ENCODE measurements at regions not wholly inside any gene's neighbourhood (a gene's known extent, or its start where the extent isn't known, plus 50 kb on each side); places are given as distances from the start of the nearest gene placed in this dataset.

DNA sequence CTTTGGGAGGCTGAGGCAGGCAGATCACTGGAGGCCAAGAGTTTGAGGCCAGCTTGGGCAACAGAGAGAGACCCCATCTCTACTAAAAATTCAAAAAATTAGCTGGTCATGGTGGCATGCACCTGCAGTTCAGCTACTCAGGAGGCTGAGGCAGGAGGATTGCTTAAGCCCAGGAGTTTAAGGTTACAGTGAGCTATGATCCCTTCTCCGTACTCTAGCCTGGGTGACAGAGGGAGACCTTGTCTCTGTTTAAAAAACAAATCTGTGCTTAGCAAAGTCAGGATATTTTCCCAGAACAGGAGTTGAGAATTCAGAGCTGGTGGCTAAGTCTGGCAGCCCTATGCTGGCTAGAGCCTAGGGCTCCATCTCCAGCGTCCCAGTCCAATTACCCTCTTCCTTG lies 142.9 kb upstream of the PZP start:
- no peak overlapping the region for H3K27ac ChIP-seq (ENCODE audit: control insufficient read depth, insufficient read depth)
- WGBS (ENCODE audit: insufficient coverage, insufficient replicate concordance, low lambda C conversion rate, missing lambda C conversion rate), result 88% methylated on average over 2 of the region's 2 CpGs
- intact Hi-C loops (cut with micrococcal nuclease; ENCODE audit: unreplicated experiment) (no loop called here), in situ Hi-C loops (cut with MboI) (no loop called here)
- CTCF ChIA-PET, result interaction anchor here (1.1 to 2.0 kb wide), 3 partner anchors 21 to 694 kb away, joined by 4 to 6 read pairs (median 4); no protein-coding TSS in a partner anchor
- RAD21 ChIA-PET (ENCODE audit: unreplicated experiment), result no interaction called here
- H3K4me2 ChIP-seq (ENCODE audit: control insufficient read depth, insufficient read depth), result no peak overlapping the region
- H3K9me3 ChIP-seq (replicated peaks; ENCODE audit: control insufficient read depth, insufficient read depth, low read length), result peaks cover 25% of the 10 kb centered on the region
- POLR2A ChIA-PET, result interaction anchor here (0.6 kb wide), 1 partner anchor 9 kb away, joined by 3 read pairs; no protein-coding TSS in a partner anchor
- H4K20me1 ChIP-seq (ENCODE audit: control insufficient read depth, insufficient read depth), result no peaks in the 10 kb centered on the region
- no peaks in the 10 kb centered on the region for H3K27me3 ChIP-seq (replicated peaks in 1 of 2; ENCODE audit: control insufficient read depth in 2 of 2, insufficient read depth in 2 of 2, low read length in 1 of 2)
- BruUV-seq (replicated peaks), result no TSS peak
- H3K4me3 ChIP-seq, result no peak overlapping the region
- H3K4me1 ChIP-seq (ENCODE audit: control insufficient read depth, insufficient read depth, low read length), result peaks cover 3% of the 10 kb centered on the region; the same call in 1 of the 2 replicates
- no peak overlapping the region for H2AFZ ChIP-seq (ENCODE audit: control insufficient read depth, low read depth, low read length)
- H3K36me3 ChIP-seq (ENCODE audit: control insufficient read depth in 2 of 2, insufficient read depth in 2 of 2, low read length in 1 of 2), result no peaks in the 10 kb centered on the region
- H3K79me2 ChIP-seq (ENCODE audit: control insufficient read depth, insufficient read depth, low read length), result no peaks in the 10 kb centered on the region
- no peak for TF ChIP-seq GABPA (IDR thresholded peaks at IDR 0.05; ENCODE audit: low read depth)
- TF ChIP-seq TCF12 (IDR thresholded peaks at IDR 0.05; ENCODE audit: low read depth, low read length), result no peak
- no peak for TF ChIP-seq HDGF (IDR thresholded peaks at IDR 0.05)
- no peak for TF ChIP-seq LARP7 (IDR thresholded peaks at IDR 0.05)
- TF ChIP-seq TARDBP (IDR thresholded peaks at IDR 0.05; ENCODE audit: borderline replicate concordance), result no peak
- no peak for TF ChIP-seq ATF7 (IDR thresholded peaks at IDR 0.05; ENCODE audit: low read depth)
- no peak for TF ChIP-seq POLR2AphosphoS2 (IDR thresholded peaks at IDR 0.05; ENCODE audit: low read depth, low read length)
- TF ChIP-seq SRF (IDR thresholded peaks at IDR 0.05; ENCODE audit: low read depth in 2 of 2, low read length in 2 of 2), result no peak
- no peak for TF ChIP-seq RBBP5 (conservative IDR thresholded peaks at IDR 0.05)
- no peak for TF ChIP-seq WRNIP1 (IDR thresholded peaks at IDR 0.05; ENCODE audit: borderline replicate concordance, low read depth, low read length)
- no peak for TF ChIP-seq EED (IDR thresholded peaks at IDR 0.05; ENCODE audit: low read depth)
- no peak for TF ChIP-seq SREBF2 (IDR thresholded peaks at IDR 0.05; ENCODE audit: low read length)
- no peak for TF ChIP-seq YBX1 (IDR thresholded peaks at IDR 0.05)
- no peak for TF ChIP-seq NFYB (IDR thresholded peaks at IDR 0.05; ENCODE audit: insufficient read depth, low read depth, low read length)
- TF ChIP-seq, protein P1, sequence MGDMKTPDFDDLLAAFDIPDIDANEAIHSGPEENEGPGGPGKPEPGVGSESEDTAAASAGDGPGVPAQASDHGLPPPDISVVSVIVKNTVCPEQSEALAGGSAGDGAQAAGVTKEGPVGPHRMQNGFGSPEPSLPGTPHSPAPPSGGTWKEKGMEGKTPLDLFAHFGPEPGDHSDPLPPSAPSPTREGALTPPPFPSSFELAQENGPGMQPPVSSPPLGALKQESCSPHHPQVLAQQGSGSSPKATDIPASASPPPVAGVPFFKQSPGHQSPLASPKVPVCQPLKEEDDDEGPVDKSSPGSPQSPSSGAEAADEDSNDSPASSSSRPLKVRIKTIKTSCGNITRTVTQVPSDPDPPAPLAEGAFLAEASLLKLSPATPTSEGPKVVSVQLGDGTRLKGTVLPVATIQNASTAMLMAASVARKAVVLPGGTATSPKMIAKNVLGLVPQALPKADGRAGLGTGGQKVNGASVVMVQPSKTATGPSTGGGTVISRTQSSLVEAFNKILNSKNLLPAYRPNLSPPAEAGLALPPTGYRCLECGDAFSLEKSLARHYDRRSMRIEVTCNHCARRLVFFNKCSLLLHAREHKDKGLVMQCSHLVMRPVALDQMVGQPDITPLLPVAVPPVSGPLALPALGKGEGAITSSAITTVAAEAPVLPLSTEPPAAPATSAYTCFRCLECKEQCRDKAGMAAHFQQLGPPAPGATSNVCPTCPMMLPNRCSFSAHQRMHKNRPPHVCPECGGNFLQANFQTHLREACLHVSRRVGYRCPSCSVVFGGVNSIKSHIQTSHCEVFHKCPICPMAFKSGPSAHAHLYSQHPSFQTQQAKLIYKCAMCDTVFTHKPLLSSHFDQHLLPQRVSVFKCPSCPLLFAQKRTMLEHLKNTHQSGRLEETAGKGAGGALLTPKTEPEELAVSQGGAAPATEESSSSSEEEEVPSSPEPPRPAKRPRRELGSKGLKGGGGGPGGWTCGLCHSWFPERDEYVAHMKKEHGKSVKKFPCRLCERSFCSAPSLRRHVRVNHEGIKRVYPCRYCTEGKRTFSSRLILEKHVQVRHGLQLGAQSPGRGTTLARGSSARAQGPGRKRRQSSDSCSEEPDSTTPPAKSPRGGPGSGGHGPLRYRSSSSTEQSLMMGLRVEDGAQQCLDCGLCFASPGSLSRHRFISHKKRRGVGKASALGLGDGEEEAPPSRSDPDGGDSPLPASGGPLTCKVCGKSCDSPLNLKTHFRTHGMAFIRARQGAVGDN (IDR thresholded peaks at IDR 0.05), result no peak
- TF ChIP-seq, protein P2, sequence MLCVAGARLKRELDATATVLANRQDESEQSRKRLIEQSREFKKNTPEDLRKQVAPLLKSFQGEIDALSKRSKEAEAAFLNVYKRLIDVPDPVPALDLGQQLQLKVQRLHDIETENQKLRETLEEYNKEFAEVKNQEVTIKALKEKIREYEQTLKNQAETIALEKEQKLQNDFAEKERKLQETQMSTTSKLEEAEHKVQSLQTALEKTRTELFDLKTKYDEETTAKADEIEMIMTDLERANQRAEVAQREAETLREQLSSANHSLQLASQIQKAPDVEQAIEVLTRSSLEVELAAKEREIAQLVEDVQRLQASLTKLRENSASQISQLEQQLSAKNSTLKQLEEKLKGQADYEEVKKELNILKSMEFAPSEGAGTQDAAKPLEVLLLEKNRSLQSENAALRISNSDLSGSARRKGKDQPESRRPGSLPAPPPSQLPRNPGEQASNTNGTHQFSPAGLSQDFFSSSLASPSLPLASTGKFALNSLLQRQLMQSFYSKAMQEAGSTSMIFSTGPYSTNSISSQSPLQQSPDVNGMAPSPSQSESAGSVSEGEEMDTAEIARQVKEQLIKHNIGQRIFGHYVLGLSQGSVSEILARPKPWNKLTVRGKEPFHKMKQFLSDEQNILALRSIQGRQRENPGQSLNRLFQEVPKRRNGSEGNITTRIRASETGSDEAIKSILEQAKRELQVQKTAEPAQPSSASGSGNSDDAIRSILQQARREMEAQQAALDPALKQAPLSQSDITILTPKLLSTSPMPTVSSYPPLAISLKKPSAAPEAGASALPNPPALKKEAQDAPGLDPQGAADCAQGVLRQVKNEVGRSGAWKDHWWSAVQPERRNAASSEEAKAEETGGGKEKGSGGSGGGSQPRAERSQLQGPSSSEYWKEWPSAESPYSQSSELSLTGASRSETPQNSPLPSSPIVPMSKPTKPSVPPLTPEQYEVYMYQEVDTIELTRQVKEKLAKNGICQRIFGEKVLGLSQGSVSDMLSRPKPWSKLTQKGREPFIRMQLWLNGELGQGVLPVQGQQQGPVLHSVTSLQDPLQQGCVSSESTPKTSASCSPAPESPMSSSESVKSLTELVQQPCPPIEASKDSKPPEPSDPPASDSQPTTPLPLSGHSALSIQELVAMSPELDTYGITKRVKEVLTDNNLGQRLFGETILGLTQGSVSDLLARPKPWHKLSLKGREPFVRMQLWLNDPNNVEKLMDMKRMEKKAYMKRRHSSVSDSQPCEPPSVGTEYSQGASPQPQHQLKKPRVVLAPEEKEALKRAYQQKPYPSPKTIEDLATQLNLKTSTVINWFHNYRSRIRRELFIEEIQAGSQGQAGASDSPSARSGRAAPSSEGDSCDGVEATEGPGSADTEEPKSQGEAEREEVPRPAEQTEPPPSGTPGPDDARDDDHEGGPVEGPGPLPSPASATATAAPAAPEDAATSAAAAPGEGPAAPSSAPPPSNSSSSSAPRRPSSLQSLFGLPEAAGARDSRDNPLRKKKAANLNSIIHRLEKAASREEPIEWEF (IDR thresholded peaks at IDR 0.05; ENCODE audit: insufficient replicate concordance, low read depth, low read length), result no peak
- TF ChIP-seq, protein P3, sequence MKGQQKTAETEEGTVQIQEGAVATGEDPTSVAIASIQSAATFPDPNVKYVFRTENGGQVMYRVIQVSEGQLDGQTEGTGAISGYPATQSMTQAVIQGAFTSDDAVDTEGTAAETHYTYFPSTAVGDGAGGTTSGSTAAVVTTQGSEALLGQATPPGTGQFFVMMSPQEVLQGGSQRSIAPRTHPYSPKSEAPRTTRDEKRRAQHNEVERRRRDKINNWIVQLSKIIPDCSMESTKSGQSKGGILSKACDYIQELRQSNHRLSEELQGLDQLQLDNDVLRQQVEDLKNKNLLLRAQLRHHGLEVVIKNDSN (IDR thresholded peaks at IDR 0.05; ENCODE audit: borderline replicate concordance, extremely low read length, insufficient read depth, low read depth, low read length), result no peak
- ATAC-seq (no peak), DNase-seq (ENCODE audit: low read depth, low spot score) (no peak), FAIRE-seq (no peak)
- SMC1A ChIA-PET (ENCODE audit: uncharacterized antibody, unreplicated experiment), result interaction anchor here (1.1 to 2.0 kb wide), 2 partner anchors 11 to 18 kb away, joined by 3 to 5 read pairs; no protein-coding TSS in a partner anchor
- H3K9ac ChIP-seq (ENCODE audit: control insufficient read depth, insufficient read depth, low read length), result no peak overlapping the region
